GM19438 (cell line): ENCODE measurements at regions not wholly inside any gene's neighbourhood (a gene's known extent, or its start where the extent isn't known, plus 50 kb on each side); places are given as distances from the start of the nearest gene placed in this dataset.

Experiments
- ATAC-seq: cut with Tn5 transposase; IDR thresholded peaks from one replicate; pipeline ENCODE4 v1.9.1; 2021; ENCODE audit warnings: low read depth; ENCODE audit not compliant: unreplicated experiment

DNA sequence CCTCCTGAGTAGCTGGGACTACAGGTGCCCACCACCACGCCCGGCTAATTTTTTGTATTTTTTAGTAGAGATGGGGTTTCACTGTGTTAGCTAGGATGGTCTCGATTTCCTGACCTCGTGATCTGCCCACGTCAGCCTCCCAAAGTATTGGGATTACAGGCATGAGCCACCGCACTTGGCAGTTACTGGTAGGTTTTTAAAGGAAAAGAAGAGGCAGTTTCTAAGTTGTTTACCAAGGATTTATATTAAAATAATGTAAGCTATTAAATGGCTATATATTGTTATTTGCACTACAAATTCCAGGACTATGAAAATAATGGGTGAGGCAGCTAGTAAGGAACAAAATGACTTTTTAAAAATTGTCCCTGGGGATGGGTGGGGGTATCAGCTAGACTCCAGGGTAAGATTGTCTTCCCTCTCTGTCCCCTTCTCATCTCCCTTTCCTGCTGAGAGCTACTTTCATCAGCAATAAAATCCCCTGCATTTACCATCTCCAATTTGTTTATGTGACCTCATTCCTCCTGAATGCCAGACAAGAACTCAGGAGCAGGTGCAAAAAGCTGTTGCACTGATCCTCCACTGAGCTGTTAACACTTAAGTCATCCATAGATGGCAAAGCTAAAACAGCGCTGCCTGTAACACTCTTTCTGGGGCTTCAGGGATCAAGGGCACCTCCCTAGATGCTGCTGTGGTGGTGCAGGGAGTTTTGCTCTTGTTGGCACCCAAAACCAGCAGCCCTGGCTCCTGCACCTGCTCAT is 165.2 kb downstream of the ZPLD1 start:
- ATAC-seq: no peak

DNA sequence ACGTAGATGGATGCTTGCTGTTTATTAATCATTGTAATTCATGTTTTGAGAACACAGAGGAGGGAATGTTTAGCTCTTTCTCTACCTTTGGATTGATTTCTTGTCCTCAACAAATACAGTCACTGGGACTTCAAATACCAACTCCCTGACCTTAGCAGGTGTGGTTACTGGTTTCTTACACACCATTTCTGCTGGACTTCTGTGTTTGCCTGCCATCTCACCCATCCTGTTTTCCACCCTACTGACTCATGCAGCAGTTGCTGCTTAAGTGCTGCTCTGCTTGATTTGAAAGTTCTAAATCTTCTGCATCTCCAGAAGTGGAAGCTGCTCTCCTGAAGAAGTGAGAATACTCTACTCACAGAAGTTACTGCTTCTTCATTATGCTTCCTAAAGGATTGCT is 170.3 kb downstream of the ZPLD1 start:
- no peak for ATAC-seq

DNA sequence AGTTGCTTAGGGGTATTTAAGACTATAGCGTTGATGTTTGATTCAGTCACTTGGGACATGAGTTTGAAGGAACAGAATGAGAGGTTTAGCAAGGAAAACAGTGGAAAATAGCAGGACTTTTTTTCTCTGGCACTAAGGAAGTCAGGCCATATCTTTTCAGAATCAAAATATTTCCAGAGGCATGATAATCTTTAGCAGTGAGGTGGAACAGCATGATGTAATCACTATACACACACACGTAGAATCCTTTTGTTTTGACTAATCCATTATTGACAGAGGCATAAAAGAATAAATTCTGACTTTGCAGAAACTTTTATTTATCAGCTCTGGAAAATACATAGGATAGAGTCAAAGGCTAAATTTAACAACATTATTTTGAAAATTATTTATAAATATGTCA is 174.1 kb downstream of the ZPLD1 start:
- ATAC-seq: no peak

DNA sequence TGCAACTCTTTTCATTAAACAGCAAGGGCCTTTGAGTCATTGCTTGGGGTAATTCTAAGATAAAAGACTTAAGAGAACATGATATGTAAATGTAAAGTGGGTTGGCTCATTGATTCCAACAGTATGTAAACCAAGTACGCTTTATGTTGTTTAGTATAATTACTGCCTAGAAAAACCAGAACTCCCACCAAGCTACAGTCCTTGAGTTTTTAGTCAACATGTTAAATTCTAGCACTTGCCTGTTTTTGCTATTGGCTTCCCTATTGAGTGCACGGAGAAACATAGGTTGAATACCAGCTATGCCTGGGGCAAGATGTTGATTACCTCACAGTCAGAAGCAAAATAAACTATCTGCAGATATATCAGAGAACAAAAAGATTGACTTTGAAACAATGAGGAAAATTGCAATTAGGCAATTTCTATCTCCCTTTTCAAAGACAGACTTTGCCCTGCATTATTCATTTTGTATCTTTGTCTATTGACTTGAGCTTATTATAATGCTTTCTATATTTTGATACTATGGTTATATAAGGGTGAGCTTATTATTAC is 179.3 kb downstream of the ZPLD1 start:
- no peak for ATAC-seq

DNA sequence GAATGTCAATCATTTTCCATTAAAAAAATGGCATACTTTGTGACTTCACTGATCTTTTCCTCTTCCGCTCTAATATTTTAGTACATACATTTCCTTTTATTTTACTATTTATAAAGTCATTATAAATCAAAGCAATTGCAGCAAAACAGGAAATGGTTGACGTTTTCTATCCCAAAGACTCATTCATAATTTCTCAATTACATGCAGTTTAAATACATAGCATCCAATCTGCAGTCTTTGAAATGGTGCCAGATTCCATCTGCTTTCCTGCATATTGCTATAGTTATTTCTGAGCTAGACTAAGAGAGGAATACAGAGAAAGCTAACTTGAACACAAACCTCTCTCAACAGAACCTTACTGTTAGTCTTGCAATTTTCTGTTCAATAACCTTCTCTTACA is 179.8 kb downstream of the ZPLD1 start:
- ATAC-seq: no peak

DNA sequence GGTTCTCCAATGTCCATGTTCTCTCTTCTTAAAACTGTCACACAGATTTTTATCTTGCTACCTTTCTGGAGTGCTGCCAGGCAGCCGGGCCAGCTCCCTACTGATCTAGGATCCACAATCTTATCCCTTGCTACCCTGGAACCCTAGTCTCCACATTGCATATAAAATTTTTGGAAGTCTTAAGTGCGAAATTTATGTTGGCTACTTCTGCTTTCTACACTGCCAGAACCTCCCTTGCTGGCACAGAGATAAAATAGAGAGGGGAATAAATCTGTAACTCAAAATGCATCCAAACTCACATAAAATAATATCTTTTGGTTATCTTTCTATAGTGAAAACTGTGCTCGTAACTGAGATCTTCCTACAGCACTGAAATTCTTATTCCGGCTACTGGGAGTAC is 182.6 kb downstream of the ZPLD1 start:
- ATAC-seq: no peak

DNA sequence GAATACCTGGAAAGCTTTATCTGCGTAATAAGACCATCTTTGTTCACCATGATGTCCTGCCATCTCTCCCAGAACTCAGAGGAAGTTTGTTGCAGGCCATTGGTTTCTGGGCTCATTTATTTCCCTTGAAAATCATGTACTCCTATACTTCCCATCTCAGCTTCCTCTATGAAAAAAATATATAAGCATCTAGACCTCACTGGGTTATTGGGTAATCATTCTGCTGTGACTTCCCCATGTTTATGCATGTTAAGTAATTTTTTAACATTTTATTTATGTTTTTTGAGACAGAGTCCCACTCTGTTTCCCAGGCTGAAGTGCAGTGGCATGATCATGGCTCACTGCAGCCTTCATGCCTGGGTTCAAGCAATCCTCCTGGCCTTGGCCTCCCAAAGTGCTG is 184.5 kb downstream of the ZPLD1 start:
- ATAC-seq: no peak

DNA sequence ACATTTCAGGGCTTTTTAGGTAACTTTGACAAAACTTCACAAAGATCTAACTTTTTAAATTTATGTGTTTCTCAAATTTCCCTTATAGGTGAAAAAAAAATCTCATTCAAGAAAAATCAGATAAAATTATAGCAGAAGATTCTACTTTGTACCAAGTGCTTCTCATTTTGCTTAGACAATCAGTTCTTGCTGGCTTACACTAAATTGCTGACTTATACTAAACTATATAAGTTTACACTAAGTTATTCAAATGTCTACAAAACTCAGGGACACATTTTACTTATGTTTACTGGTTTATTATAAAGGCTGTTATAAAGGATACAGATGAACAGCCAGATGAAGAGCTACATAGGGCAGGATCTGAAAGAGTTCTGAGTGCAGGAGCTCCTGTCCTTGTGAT is 195.1 kb downstream of the ZPLD1 start:
- no peak for ATAC-seq

DNA sequence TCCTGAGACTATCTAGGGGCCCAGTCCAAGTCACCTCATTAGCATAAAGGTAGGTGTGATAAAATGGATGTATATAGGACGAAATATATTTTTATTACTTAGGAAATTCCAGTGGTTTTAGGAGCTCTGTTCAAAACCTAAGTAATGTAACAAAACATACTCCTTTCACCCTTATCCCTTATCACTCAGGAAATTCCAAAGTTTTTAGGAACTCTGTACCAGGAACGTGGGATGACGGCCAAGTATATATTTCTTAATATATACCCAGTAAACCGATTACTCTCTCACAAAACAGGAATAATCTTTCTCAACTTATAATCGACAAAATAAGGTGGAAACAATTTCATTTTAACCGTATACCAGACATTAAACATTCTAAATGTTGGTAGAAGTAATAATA is 195.7 kb downstream of the ZPLD1 start:
- ATAC-seq: no peak

DNA sequence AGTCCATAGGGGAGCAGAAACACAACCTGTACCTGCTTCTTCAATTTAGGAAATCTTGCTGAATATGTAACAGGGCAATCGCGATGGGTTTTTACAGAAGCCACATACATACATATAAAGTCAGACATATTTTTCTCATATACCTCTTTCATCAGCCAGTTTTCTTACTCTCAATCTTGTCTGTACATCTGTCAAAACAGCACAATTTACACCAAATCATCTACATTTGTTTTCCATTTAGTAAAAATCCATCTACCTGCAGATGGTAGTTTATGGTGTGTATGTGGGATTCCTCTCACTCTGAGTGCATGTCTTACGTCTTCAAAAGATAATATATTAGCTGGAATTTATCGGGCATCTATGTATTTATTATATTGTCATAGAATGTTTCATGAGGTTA is 208.7 kb downstream of the ZPLD1 start:
- no peak for ATAC-seq

DNA sequence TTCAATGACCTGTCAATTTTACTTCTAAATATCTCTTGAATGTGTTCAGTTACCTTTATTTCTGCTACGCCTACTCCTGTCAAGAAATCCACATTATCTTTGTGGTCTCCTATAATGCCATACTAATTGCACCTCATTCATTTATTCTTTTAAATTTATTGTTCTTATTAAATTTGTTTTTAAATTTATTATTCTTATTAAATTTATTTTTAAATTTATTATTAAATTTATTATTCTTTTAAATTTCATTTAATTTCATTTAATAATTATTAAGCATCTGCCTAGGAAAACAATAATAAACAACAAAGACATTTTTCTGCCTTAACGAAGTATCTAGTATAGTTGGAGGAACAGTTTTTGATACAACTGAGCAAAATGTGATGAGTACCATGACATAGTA is 211.7 kb downstream of the ZPLD1 start:
- ATAC-seq: no peak

DNA sequence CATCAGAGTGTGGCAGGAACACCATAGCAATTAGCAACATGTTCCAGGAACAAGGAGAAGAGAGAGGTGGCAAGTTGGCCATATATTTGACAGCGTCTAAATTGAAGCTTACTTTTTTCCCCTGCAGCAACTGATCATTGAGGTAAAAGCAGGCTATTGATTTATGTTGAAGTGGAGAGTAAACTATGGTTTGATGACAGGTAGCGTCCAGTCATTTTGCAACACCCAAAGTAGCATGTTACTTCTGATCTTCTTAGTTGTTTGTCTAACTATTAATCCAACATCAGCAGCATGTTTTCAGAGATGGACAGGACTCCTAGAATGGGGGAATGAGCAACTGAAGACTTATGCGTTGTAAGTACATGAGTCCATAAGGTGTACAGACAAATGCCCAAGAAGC is 225.8 kb downstream of the ZPLD1 start:
- no peak for ATAC-seq

DNA sequence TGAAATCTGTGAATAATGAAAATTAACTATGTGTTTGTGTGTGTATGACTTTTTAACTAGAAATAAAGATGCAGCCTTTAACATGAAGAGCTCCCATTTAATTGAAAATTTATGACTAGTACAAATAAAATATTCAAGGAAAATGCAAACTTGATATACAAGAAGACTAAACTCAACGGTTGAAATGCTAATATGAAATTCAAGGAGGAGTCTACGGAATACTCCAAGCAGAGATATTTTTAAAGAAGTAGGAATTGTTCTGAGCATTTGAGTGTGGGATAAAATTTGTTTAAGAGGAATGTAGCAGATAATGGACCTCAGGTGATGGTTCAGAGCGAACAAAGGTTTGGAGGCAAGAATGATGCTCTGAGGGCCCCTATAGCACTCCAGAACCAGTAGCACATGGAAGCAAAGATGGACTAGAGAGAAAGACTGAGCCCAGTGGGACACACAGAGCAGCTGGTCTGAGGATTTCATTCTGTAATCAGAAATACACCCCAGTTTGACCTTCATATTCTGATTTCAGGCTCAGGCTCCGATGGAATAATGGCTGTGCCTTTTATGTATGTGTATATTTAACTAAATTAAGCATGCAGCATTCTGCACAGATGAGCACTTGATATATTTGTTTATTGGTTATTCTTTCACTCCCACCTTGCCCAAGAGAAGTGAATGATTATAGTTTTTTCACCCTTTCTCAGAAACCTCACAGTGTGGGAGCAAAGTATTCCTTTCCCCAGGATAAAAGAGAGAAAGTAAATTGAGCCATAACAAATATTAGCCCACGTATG is 227.1 kb downstream of the ZPLD1 start:
- no peak for ATAC-seq

DNA sequence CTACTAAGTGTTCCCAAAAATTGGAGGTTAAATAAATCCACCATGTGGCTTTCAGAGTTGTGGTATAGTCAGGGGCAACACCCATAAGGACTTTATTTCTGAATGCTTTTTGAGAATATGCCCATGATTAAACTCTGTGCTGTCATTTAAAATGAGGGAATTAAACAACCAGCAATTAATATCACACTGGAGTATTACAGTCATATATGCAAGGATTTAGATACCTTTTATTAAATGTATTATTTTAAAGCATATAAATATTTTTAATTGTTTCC is 227.6 kb downstream of the ZPLD1 start:
- no peak for ATAC-seq

DNA sequence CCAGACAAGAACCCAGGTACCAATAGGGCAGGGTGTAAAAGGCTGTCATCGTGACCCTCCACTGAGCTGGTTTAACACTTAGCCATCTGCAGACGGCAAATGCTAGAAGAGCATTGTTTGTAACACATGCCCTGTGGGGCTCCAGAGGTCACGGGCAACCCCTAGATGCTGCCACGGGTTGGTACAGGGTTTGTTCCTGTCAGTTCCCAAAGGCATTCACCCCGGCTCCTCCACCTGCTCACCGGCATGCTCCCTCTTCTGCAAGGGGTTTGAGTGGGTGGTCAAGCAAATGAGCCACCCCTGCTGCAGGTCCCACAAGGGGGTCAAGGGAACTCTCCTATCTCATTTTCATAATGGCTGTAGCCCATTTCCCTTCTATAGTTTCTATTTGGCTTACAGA is 229.3 kb downstream of the ZPLD1 start:
- no peak for ATAC-seq

DNA sequence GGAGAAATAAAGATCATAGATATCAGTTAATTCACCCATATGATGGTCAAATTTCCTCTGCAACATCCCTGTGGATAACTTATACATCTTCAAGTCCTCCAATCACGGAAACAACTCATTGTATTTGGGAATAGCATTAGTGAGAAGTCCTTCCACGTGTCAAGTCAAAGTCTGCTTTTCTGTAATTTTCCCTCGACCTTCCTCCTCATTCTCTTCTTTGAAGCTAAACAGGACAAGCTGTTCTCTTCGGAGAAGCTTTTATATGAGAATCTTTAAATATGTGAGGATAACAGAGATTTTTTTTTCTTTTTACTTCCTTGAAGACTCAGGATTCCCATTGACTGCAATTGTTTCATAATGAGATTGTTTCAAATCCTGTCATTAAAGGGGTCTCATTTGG is 230.4 kb downstream of the ZPLD1 start:
- no peak for ATAC-seq

DNA sequence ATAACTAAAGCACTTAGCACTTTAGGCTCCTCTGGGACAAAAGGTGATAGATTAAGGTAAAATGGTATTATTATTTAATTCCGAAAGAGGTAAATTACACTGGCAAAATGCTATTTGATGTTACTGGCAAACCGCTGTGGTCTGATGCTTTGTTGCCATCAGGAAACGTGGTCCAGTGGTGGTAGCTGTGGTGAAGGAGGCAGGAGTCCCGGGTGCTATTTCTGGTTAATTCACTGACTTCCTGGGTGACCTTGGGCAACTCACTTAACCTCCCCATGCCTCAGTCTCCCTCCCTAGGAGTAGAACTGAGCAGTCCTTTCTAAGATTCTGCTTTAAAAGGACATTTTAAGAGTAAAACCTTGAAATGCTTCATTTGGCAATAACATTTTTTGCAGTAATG is 233.4 kb downstream of the ZPLD1 start:
- no peak for ATAC-seq

DNA sequence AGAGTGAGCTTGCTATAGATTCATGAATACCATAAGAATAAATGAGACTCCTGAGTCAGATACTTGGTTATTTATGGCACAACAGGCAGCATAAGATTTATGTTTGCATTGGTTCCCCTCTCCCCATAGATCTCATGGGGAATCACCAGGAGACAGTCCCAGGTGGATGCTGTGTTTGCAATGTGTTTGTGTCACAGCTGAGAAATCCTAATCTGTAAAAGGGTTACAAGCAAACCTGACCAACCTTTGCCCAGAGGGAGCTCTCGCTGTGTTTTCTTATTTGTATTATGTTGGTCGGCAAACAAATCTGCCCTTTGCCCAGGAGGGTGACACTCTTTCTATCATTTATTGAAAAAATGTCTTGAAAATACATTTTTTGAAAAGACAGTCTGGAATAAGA is 236.2 kb downstream of the ZPLD1 start:
- no peak for ATAC-seq

DNA sequence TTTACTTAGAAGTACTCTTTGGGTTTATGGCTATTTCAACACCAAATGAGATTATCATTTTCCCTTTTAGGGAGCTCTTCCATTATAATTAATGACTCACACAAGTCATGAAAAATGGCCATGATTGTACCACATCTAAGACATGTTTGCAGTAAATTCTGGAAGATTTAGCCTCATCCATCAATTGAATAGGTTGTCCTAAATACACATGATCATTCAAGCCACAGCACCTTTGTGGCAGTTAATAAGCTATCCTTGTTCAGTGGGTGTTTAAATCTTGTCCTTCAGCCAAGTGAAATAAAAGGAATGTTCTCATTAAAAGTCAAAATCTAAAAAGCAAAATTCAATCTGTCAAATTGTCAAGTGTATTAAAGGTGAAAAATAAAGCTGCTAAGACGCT is 237.5 kb downstream of the ZPLD1 start:
- no peak for ATAC-seq

DNA sequence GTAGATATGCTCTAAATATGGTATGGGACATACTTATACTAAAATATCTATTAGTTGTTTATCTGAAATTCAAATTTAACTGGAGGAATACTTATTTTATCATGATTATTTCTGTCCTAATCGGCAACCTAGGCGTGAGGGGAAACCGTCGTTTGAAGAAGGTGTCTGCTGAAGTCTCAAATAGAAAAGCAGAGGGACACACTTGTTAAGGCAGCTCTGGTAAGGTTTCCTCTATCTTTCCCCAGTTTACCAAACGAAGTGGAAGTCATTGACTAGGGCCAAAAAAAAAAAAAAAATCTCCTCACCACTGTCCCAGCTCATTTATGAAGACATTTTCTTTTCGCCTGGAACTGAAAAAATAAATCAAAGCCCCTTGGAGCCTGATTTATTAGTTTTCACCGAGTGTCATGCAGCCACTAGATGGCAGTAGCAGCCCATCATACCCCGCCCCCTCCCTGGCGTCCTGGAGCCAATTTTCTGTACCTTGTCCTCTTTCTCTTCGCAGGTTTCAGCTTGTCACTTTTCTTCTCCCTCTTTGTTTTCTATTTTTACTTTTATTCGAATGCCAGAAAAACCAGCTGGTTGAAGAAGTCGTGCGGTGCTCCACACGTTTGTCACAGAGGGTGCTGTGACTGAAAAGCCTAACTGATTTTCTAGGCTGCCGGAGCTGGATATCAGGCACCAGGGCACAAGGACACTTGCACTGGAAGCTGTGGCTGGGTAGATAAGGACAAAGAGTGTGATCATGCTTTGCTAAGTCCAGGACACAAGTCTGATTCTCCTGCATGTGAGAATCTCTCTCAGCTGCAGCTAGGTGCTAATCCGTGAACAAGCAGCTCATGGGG is 238.7 kb downstream of the ZPLD1 start:
- ATAC-seq: peak; percentile 82

DNA sequence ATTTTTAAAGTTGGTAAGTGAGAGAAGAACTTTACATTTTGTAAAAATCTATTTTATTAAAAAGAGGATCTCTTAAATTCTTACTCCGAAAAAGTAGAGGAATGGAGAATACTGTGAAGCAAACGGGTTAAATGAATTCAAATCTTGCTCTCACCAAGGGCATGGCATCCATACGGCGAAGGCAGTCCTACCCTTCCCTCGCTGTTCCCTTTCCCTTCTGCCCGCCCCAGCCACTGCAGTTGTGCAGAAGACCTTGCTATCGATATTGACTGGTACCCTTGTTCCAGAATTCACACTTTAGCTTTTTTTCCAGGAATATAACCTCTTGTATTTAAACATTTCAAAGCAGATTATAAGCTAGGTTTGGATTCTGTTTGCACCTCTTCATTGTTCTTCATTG is 239.5 kb downstream of the ZPLD1 start:
- ATAC-seq: no peak
